ENCODE measurements at regions not wholly inside any gene's neighbourhood (a gene's known extent, or its start where the extent isn't known, plus 50 kb on each side); places are given as distances from the start of the nearest gene placed in this dataset.

DNA sequence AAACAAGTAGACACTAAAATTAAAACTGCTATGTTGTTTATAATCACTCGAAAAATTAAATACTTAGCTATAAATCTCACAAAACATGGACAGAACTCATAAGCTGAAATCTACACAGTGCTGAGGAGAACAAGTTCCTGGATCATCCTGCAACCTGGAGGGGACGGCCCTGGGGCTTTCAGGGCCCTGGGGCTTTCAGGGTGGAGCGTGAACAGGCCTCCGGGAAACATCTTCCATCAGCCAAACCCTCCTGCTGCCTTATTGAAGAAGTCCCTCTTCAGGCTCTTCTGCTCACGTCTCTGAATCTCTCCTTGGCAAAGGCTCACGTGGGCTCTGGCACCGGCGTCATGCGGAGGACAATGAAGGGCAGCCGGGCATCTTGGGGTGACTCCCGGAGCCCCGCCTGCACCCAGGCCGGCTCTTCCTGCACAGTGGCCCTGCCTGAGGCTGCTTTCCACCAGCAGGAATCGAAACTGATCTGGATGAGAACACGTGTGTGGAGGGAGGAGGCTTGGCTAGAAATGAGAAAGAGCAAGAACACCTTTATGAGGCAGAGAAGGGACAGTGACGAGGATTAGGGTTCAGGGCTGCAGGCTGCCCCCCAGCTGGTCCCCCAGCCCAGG is 127.3 kb downstream of the CDRT15L2 start:
- TF ChIP-seq, protein P1, sequence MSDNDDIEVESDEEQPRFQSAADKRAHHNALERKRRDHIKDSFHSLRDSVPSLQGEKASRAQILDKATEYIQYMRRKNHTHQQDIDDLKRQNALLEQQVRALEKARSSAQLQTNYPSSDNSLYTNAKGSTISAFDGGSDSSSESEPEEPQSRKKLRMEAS (IDR thresholded peaks at IDR 0.05), result no peak
- TF ChIP-seq EP300 (IDR thresholded peaks at IDR 0.05; ENCODE audit: borderline replicate concordance), result no peak
- TF ChIP-seq, protein P2, sequence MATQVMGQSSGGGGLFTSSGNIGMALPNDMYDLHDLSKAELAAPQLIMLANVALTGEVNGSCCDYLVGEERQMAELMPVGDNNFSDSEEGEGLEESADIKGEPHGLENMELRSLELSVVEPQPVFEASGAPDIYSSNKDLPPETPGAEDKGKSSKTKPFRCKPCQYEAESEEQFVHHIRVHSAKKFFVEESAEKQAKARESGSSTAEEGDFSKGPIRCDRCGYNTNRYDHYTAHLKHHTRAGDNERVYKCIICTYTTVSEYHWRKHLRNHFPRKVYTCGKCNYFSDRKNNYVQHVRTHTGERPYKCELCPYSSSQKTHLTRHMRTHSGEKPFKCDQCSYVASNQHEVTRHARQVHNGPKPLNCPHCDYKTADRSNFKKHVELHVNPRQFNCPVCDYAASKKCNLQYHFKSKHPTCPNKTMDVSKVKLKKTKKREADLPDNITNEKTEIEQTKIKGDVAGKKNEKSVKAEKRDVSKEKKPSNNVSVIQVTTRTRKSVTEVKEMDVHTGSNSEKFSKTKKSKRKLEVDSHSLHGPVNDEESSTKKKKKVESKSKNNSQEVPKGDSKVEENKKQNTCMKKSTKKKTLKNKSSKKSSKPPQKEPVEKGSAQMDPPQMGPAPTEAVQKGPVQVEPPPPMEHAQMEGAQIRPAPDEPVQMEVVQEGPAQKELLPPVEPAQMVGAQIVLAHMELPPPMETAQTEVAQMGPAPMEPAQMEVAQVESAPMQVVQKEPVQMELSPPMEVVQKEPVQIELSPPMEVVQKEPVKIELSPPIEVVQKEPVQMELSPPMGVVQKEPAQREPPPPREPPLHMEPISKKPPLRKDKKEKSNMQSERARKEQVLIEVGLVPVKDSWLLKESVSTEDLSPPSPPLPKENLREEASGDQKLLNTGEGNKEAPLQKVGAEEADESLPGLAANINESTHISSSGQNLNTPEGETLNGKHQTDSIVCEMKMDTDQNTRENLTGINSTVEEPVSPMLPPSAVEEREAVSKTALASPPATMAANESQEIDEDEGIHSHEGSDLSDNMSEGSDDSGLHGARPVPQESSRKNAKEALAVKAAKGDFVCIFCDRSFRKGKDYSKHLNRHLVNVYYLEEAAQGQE (IDR thresholded peaks at IDR 0.05; ENCODE audit: low read depth), result no peak
- TF ChIP-seq CREB1 (IDR thresholded peaks at IDR 0.05; ENCODE audit: low read depth), result no peak
- no peak for TF ChIP-seq CEBPB (IDR thresholded peaks at IDR 0.05)
- TF ChIP-seq EGR1 (IDR thresholded peaks at IDR 0.05), result no peak
- TF ChIP-seq YY1 (IDR thresholded peaks at IDR 0.05; ENCODE audit: low read depth), result no peak
- no peak for TF ChIP-seq RAD21 (IDR thresholded peaks at IDR 0.05; ENCODE audit: low read depth)
- no peak for TF ChIP-seq NFIC (IDR thresholded peaks at IDR 0.05)
- TF ChIP-seq TAF1 (IDR thresholded peaks at IDR 0.05; ENCODE audit: low read depth), result no peak
- TF ChIP-seq ZBTB7A (IDR thresholded peaks at IDR 0.05; ENCODE audit: low read depth), result no peak
- TF ChIP-seq, protein P3, sequence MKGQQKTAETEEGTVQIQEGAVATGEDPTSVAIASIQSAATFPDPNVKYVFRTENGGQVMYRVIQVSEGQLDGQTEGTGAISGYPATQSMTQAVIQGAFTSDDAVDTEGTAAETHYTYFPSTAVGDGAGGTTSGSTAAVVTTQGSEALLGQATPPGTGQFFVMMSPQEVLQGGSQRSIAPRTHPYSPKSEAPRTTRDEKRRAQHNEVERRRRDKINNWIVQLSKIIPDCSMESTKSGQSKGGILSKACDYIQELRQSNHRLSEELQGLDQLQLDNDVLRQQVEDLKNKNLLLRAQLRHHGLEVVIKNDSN (IDR thresholded peaks at IDR 0.05), result no peak
- TF ChIP-seq FOXM1 (IDR thresholded peaks at IDR 0.05; ENCODE audit: borderline replicate concordance, low read depth), result no peak
